Left renal pelvis (tissue), 4 donors: ENCODE measurements at regions not wholly inside any gene's neighbourhood (a gene's known extent, or its start where the extent isn't known, plus 50 kb on each side); places are given as distances from the start of the nearest gene placed in this dataset.

Experiments used
- DNase-seq, 4 donors: peaks; one replicate each; pipeline ENCODE4 v3.0.0-alpha.2; 2013; ENCODE audit warnings: low read depth in 4 of 4, low spot score in 3 of 4

- no peak for DNase-seq
Observed at GRCh38 chr9:17846948-17847655, 268.2 kb downstream of the SH3GL2 start.

GRCh38 chr9:17847908-17848307 is 269.0 kb downstream of the SH3GL2 start:
- no peak for DNase-seq

GRCh38 chr9:17852108-17852507 is 273.2 kb downstream of the SH3GL2 start:
- DNase-seq: no peak

- no peak for DNase-seq
Observed at GRCh38 chr9:17854487-17854886, 275.6 kb downstream of the SH3GL2 start.

- DNase-seq: no peak
Observed at GRCh38 chr9:17856995-17857394, 278.1 kb downstream of the SH3GL2 start.

GRCh38 chr9:17859228-17859627 is 280.4 kb downstream of the SH3GL2 start:
- DNase-seq: no peak

GRCh38 chr9:17859987-17860386 is 281.1 kb downstream of the SH3GL2 start:
- no peak for DNase-seq

- no peak for DNase-seq
Observed at GRCh38 chr9:17862101-17862500, 283.2 kb downstream of the SH3GL2 start.

GRCh38 chr9:17862629-17863028 is 283.8 kb downstream of the SH3GL2 start:
- no peak for DNase-seq

GRCh38 chr9:17863213-17863883 is 284.5 kb downstream of the SH3GL2 start:
- DNase-seq: no peak

GRCh38 chr9:17863924-17864323 is 285.1 kb downstream of the SH3GL2 start:
- DNase-seq: no peak

GRCh38 chr9:17864951-17865350 is 286.1 kb downstream of the SH3GL2 start:
- no peak for DNase-seq

GRCh38 chr9:17865881-17866280 is 287.0 kb downstream of the SH3GL2 start:
- DNase-seq: no peak

- no peak for DNase-seq
Observed at GRCh38 chr9:17870722-17871121, 291.9 kb downstream of the SH3GL2 start.

- no peak for DNase-seq
Observed at GRCh38 chr9:17871213-17871890, 292.5 kb downstream of the SH3GL2 start.

GRCh38 chr9:17875886-17876285 is 297.0 kb downstream of the SH3GL2 start:
- DNase-seq: no peak

- no peak for DNase-seq
Observed at GRCh38 chr9:17876687-17877086, 297.8 kb downstream of the SH3GL2 start.

GRCh38 chr9:17878810-17879370 is 300.0 kb downstream of the SH3GL2 start:
- no peak for DNase-seq

- no peak for DNase-seq
Observed at GRCh38 chr9:17881371-17881770, 302.5 kb downstream of the SH3GL2 start.

GRCh38 chr9:17882688-17883594 is 304.1 kb downstream of the SH3GL2 start:
- DNase-seq: no peak
